Skin epidermis (tissue), 12 donors: ENCODE measurements at regions not wholly inside any gene's neighbourhood (a gene's known extent, or its start where the extent isn't known, plus 50 kb on each side); places are given as distances from the start of the nearest gene placed in this dataset.
A peak's percentile ranks its signal among the peaks of the same experiment; 100 is the strongest.
"Not testable (repeated sequence)": the region's sequence is repeated elsewhere in the genome, so short reads cannot be mapped to it uniquely, and the experiment has no call there.

ENCODE experiments used
- H3K27ac ChIP-seq, 21 experiments: fragments of 200-600 bp; sonication (generic) in 11 of 21; one replicate each; pipeline ENCODE4 v1.5.0; 2020; ENCODE audit warnings: mild to moderate bottlenecking in 3 of 21, inconsistent platforms in 2 of 21, moderate library complexity in 2 of 21
- H3K4me3 ChIP-seq, 7 experiments: fragments of 200-600 bp; sonication (generic) in 2 of 7; one replicate each; pipeline ENCODE4 v1.5.0; 2020; ENCODE audit warnings: inconsistent platforms in 2 of 7, mild to moderate bottlenecking in 2 of 7, moderate library complexity in 1 of 7

- not testable (repeated sequence) for H3K4me3 ChIP-seq, H3K27ac ChIP-seq
Observed at GRCh38 chr13:50661881-50662280, 181.6 kb downstream of the DLEU7 start.

- Histone ChIP-seq H3K4me3 (no peak overlapping the region), H3K27ac (no peak overlapping the region)
Observed at GRCh38 chr13:50664951-50665350, 178.5 kb downstream of the DLEU7 start.

- no peak overlapping the region for H3K27ac ChIP-seq
Observed at GRCh38 chr13:50668049-50668448, 175.4 kb downstream of the DLEU7 start.

GRCh38 chr13:50668691-50669271 lies 174.7 kb downstream of the DLEU7 start:
- no peak overlapping the region for H3K27ac ChIP-seq
- no peak overlapping the region for H3K4me3 ChIP-seq

More at GRCh38 chr13:50668049-50668448, 175.4 kb downstream of the DLEU7 start:
- no peak overlapping the region for H3K4me3 ChIP-seq

- Histone ChIP-seq H3K27ac (no peak overlapping the region), H3K4me3 (no peak overlapping the region)
Observed at GRCh38 chr13:50670272-50670671, 173.2 kb downstream of the DLEU7 start.

GRCh38 chr13:50670847-50671496 lies 172.5 kb downstream of the DLEU7 start:
- Histone ChIP-seq H3K27ac (peak overlapping the region in 2 of 21 experiments; percentile 26 to 50), H3K4me3 (no peak overlapping the region)

- H3K4me3 ChIP-seq = no peak overlapping the region
- peak overlapping the region in 2 of 21 experiments; percentile 26 to 50 for H3K27ac ChIP-seq
Observed at GRCh38 chr13:50671497-50671850, 172.0 kb downstream of the DLEU7 start.

GRCh38 chr13:50672025-50672424 lies 171.5 kb downstream of the DLEU7 start:
- H3K27ac ChIP-seq = peak overlapping the region in 1 of 21 experiments; percentile 50
- no peak overlapping the region for H3K4me3 ChIP-seq

- Histone ChIP-seq H3K4me3 (no peak overlapping the region), H3K27ac (peak overlapping the region in 2 of 21 experiments; percentile 37 to 73)
Observed at GRCh38 chr13:50675651-50676050, 167.8 kb downstream of the DLEU7 start.

- H3K27ac ChIP-seq = peak overlapping the region in 10 of 21 experiments; percentile 14 to 73 (median 40)
Observed at GRCh38 chr13:50676602-50677001, 166.9 kb downstream of the DLEU7 start.

GRCh38 chr13:50677258-50677657 lies 166.2 kb downstream of the DLEU7 start:
- Histone ChIP-seq H3K27ac (peak overlapping the region in 7 of 21 experiments; percentile 32 to 74 (median 49)), H3K4me3 (no peak overlapping the region)

More at GRCh38 chr13:50676602-50677001, 166.9 kb downstream of the DLEU7 start:
- H3K4me3 ChIP-seq = no peak overlapping the region

- H3K4me3 ChIP-seq = no peak overlapping the region
- H3K27ac ChIP-seq = peak overlapping the region in 11 of 21 experiments; percentile 9 to 74 (median 42)
Observed at GRCh38 chr13:50677687-50678463, 165.6 kb downstream of the DLEU7 start.

- no peak overlapping the region for H3K4me3 ChIP-seq
- peak overlapping the region in 10 of 21 experiments; percentile 9 to 74 (median 40) for H3K27ac ChIP-seq
Observed at GRCh38 chr13:50678464-50679162, 164.9 kb downstream of the DLEU7 start.

GRCh38 chr13:50679321-50679720 lies 164.2 kb downstream of the DLEU7 start:
- Histone ChIP-seq H3K27ac (peak overlapping the region in 4 of 21 experiments; percentile 37 to 74 (median 58)), H3K4me3 (no peak overlapping the region)

- no peak overlapping the region for H3K4me3 ChIP-seq
- no peak overlapping the region for H3K27ac ChIP-seq
Observed at GRCh38 chr13:50682002-50682401, 161.5 kb downstream of the DLEU7 start.

GRCh38 chr13:50682966-50683365 lies 160.5 kb downstream of the DLEU7 start:
- Histone ChIP-seq H3K4me3 (no peak overlapping the region), H3K27ac (no peak overlapping the region)

- Histone ChIP-seq H3K4me3 (no peak overlapping the region), H3K27ac (peak overlapping the region in 6 of 21 experiments; percentile 2 to 52 (median 35))
Observed at GRCh38 chr13:50684366-50684765, 159.1 kb downstream of the DLEU7 start.

- Histone ChIP-seq H3K27ac (peak overlapping the region in 8 of 21 experiments; percentile 18 to 73 (median 52)), H3K4me3 (no peak overlapping the region)
Observed at GRCh38 chr13:50685491-50685890, 158.0 kb downstream of the DLEU7 start.

- Histone ChIP-seq H3K27ac (peak overlapping the region in 9 of 21 experiments; percentile 18 to 73 (median 37)), H3K4me3 (no peak overlapping the region)
Observed at GRCh38 chr13:50685956-50686355, 157.5 kb downstream of the DLEU7 start.

- Histone ChIP-seq H3K27ac (peak overlapping the region in 5 of 21 experiments; percentile 22 to 73 (median 57)), H3K4me3 (no peak overlapping the region)
Observed at GRCh38 chr13:50686551-50686950, 156.9 kb downstream of the DLEU7 start.
